GM18511 (cell line): ENCODE measurements at regions not wholly inside any gene's neighbourhood (a gene's known extent, or its start where the extent isn't known, plus 50 kb on each side); places are given as distances from the start of the nearest gene placed in this dataset.

Experiments used
- ATAC-seq: cut with Tn5 transposase; IDR thresholded peaks from one replicate; pipeline ENCODE4 v1.9.1; 2021; ENCODE audit warnings: mild to moderate bottlenecking, moderate library complexity; ENCODE audit not compliant: unreplicated experiment

DNA sequence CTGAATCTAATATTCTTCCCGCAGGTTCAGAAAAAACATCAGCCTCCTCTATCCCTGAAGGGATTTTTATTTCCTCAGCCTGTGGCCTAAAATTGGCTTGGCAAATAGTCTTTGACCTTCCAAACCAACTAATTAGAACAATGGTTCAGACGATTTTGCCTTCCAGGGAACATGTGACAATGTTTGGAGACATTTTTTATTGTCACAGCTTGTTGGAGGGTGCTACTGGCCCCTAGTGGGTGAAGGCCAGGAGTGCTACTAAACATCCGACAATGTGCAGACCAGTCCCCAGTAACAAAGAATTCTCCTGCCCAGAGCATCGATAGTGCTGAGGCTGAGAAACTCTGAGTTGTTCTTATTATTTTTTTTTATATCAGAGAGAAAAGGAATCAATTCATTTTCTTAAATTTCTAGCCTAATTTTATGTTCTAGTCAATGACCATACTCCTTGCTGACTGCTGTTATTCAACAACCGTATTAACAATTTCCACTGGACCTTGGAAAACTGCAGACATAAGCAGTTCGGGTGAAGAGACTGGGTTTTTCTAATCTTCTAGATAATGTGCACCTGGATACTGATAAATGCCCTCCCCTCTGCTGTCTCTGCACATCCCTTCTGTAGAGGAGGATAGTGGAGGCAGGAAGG, 280.7 kb downstream of the LMX1A start:
- no peak for ATAC-seq

DNA sequence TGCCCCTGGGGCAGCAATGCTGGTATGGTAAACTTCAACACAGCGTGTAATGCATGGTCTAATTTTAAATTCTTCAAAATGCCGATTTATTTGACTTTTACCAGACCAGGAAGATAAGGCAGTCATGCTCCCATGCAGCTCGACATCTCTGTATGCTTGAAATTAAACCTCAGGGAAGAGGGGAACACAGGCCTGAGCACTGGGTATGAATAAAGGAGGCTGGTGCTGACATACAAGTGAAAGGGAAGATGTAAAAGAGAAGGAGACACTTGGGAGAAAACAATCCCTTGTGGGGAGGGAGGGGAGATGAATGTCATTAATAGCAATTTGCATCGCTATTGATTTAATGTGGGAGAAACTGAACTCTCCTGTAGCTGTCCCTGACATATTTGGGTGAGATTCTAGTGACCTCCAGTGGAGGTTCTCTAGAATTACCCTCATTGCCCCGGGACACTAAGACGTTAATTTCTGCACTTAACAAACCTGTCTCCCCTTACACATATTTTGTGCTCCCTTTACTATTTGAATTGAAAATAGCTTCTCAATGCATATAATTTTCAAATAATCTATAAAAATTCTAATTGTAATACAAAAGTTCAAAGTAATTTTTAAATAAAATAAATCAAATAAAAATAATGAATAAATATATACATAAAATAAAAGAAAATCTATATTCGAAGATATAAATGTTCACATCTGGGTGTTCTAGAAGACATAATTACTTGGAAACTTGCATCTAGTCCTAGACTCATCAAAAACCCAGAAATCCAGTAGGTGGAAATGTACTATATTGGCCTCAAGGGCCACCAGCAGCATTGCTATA, 283.1 kb downstream of the LMX1A start:
- ATAC-seq: peak; percentile 72

DNA sequence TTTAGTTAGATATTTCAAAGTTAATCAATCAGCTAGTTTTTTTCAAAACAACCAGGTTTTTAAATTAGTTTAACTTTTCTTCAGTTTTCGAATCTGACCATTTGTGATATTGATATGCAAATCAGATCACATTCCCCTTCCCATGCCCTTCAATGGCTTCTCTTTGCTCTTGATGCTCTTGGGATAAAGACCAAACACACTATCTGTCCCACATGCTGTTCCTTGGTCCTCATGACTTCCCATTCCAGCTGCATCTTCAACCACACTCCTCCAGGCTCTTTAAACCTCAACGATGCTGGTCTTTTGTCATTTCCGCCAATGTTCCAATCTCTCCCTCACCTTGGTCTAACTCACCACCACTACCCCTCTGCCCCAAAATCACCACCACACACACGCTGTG, 285.8 kb downstream of the LMX1A start:
- ATAC-seq: no peak

DNA sequence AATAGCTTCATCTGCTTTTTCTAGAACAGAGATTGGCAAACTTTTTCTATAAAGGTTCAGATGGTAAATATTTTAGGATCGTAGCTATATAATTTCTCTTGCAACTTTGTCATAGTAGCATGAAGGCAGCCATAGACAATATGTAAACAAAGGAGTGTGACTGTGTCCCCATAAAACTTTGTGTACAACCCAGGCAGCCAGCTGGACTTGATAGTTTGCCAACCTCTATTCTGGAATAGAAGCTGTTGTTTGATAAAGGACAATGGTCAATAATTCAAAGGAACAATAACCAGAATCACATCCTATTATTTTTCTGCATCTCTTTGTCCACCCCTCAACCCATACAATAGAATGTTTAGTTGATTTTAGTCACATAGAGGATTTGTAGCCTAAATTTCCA, 286.7 kb downstream of the LMX1A start:
- no peak for ATAC-seq

DNA sequence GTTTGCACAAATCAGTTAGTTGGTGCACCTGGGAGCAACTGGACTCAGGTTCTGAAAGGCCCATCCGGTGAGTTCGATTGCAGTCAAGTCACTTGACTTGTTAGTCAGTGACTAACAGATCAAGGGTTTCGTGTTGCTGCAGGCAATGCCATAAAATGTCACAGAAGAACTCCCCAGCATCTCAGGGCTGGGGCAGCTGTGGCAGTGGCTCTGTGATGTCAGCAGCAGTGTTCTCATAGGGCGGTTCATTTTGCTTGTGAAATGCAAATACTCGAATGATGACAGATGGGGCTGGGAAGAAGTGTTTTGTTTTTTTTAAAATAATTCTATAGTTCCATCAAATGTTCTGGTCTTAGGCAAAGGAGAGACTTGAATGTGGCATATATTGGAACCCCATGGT, 287.8 kb downstream of the LMX1A start:
- ATAC-seq: no peak

DNA sequence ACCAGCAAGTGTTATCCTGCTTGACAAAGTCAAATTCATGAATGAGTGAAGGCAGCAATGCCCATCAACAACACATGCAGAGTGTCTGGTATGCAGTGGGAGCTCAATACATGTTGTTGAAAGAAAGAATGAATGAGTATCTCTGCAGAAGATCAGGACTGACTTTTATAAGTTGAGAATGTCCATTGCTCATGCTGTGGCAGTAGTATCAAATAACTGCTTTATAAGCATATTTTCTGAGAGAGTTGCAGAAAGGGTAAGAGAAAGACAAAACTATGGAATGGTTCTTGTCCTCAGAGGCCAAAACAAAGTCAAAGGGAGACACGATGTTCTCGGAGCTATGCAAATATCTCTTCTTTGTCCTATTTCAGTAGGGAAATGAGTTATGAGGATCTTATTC, 288.7 kb downstream of the LMX1A start:
- ATAC-seq: no peak

DNA sequence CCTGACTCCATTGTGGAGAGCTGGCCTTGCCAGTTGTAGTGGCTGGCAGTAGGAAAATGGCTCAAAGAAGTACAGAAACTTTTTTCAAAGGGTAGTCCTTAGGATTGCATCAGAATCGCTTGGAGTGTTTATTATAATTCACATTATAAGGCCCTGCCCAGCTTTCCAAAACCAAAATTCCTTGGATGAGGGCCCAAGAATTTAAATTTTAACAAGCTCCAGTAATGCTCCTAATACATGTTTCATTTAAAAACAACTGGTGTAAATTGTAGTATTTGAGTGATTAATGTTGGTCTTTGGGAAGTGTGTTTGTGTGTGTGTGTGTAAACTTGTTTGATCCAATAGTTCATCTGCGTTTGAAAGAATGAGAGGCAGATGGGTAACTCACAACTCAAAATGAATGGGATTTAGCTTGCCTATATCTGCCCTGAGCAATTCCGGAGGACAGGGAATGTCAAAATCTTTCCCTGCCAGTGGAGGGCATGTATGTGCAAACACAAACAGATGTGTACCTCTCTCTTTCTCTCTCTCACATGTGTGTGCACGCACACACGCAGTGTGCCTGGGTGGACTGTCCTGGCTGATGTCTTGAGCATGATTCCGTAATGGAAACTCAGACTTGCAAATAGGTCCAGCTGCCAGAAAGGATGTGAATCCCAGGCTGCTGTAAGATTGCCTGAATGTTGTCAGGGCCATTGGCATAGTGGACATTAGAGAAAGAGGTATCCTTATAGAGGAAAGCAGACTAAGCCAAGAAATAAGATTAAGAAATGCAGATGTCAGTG, 293.1 kb downstream of the LMX1A start:
- ATAC-seq: no peak

DNA sequence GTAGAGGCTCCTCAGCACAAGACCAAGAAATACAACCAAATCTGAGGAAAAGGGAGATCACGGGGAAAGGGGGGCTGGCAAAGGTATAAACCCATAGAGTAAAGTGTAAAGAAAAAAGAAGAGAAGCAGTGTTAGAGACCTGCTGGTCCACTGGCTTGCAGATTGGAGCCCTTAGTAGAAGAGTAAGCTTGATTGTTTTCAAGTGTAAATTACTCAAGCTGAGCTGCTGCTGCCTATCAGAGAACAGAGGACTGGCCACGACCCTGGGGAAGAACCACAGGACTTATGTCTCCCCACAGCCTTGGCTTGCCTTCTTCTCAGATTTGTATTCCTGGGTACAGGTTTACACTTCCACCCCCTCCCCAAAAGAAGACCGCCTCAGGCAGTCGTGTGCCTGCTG, 294.2 kb downstream of the LMX1A start:
- no peak for ATAC-seq

DNA sequence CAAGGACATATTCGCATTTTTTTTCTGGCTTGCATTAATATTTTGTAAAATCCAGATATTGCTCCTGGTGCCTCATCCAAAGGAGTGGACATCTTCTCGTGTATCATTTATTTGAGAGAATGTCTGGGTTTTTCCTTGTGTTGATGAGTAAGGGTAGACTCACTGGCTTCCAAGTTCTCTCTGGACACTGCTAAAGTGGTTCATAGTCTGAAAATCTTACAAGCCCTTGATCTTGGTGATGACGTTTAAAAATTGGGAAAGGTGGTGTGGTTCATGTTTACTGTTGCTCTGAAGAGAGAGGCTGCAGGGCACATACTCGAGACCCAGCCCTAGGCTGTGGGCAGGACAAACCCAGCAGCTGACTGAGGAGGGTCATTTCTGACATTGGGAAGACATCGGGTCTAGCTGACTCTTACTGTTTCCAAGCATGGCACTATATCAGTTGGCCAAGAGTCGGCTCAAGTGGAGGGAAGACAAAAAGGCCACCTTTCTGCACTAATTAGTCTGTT, 296.2 kb downstream of the LMX1A start:
- ATAC-seq: no peak

DNA sequence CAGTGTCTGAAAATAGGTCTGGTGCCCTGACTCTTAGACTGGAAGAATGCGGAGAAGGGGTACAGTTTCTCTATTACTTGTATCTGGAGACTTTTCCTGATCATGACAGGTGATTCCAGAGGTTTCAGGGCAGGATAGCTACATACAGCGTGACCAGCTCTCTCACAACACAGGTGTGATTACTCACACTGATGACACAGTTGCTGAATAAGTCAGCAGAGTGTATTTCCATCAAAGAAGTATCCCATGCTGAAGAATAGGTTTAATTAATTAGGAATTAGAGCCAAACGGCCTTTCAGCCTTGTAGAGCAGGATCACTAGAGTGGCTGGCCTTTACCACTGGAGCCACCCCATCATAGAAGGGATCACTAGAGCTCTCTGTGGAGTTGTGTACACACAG, 298.6 kb downstream of the LMX1A start:
- no peak for ATAC-seq

DNA sequence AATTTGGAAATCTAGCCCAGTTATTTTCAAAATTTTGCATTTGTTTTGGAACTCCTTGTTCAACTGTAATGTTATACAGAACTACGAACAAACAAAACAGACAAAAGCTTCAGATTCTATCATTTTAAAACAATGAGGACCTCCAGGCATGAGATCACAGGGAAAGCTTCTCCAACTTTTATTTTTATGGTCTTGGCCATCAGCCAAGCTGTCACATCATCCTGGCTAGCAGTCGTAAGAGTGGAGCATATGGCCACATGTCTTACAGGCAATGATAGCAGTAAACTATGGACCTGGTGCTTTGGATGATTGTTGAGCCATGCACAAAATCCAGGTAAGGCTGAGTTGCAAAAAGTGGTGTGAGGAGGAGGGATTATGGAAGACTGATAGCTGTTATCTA, 299.6 kb downstream of the LMX1A start:
- no peak for ATAC-seq

DNA sequence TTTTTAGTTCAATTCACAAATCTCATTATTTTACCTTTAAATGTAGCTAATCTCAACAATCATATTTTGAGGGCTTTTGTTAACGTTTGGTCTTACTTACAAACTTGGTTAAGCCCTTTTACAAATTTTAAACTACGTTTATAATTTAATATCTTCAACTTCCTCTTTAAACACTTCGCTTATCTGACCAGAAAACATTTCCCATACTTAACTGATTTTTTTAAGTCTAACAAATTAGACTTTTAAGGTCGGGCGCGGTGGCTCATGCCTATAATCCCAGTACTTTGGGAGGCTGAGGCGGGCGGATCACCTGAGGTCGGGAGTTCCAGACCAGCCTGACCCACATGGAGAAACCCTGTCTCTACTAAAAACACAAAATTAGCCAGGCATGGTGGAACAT, 300.9 kb downstream of the LMX1A start:
- no peak for ATAC-seq

DNA sequence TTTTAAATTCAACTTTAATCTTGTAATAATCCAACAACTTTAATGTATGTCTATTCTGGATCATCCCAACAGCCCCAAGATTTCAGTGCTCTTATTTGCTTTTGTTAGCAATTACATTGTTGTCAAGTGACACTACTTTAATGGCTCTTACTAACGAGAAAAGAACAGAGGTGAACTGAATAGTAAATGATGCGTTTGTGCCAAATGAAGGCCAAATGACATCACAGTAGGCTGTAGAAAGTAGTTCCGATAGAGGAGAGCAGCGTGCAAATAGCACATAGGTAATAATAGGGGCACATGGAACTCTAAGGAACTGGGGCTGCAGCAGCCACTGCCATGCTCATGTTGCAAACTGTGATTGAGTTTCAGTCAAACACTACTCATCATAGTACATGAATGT, 301.9 kb downstream of the LMX1A start:
- no peak for ATAC-seq

DNA sequence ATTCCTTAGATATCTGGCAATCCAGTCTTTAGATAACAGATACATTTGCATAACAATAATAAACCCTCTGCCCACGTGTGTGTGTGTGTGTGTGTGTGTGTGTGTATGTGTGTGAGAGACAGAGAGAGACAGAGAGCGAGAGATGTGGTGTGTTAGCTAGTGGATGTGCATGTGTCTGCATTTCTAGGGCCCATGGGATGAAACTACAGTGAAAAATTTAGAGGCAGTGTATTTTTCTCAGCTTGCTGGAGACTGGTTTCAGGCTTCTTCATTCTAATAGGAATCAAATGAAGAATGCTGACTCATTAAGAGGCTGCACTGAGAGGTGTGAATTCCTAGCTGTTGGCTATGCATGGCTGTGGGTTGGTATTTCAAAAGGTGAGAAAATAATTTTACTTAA, 303.2 kb downstream of the LMX1A start:
- no peak for ATAC-seq

DNA sequence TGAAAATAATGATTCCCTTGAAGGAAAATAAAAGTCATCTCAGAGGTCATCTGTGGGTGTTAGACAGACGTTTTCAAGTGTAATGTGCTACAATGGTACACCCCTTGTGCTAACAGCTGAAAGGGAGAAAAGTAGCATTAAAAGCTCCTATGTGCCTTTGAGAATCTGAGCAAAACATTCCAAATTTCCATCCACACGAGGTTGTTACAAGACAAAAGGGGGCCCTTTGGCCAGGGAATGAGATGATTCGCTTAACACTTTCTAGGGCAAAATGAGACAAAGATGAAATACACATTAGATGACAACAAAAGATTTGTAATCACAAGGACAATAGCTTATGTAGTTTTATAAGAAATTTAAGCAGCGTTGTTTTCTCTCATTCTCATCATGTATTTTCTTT, 303.6 kb downstream of the LMX1A start:
- no peak for ATAC-seq

DNA sequence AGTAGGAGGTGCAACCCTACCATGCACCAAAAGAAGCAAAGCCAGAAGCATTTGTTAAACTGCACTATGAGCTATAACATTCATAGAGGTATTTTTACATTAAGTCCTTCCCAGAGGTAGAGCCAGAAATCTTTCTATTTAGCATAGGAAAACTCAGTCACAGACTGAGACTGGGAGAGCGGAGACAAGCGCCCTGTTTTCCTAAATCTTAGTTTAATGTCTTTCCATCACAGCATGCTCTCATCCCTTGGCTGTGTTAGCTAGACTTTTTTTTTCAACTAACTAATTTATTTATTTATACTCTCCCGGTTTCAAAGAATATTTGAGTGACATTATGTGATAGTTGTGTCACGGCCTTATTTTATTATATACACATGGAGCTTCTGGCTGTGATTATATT, 304.1 kb downstream of the LMX1A start:
- ATAC-seq: no peak

DNA sequence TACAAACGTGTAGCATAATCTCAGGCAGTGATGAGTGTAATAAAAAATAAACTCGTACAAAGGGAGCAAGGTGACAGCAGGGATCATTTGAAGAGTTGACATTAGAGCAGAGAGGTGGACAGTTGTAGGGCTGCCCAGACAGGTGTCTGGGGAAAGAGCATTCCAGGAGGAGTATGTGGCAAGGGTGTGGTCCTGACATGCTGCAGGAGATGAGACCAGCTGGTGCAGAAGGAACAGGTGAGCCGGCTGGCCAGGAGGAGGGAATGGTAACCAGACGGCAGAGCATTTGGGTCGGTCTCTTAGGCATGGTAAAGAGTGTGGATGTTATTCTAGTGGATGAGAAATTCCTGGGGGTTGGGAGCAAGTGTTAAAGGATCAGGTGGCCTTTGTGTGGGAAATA, 306.3 kb downstream of the LMX1A start:
- no peak for ATAC-seq

DNA sequence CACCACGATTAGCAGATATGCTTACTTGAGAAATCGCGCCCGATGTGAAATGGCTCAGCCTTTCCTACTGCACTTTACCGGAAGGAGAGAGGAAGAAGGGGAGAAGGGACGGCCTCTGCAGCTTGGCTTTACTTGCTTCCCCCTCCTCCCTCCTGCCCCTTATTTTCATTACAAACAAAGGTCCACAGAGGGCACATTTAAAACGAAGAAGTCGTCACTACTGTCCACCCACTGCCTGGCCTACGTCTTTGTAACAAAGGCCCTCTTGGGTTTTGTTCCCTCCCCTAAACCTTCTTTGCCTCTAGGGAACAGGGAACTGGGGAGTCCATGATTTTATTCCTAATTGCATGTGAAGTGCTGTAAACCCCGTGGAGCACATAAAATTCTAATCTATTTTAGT, 308.5 kb downstream of the LMX1A start:
- ATAC-seq: no peak

DNA sequence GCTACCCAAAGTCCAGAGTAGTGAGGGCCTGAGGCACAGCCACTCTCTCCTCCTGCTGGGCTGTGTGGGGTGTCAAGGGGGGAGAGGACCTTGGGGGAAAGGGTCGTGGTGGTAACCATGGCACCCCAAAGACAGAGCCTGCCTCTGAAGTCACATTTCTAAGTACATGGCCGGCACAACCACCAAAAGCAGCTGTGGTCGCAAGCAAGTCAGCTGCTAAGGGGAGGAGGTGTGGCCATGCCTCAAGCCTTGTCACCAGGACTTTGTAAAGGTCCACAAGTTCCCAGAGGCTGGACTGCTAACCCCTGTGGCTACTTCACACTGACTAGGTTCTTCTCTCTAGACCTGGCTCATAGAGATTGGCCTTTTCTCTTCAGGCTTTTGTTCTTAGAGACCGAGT, 310.6 kb downstream of the LMX1A start:
- ATAC-seq: no peak

DNA sequence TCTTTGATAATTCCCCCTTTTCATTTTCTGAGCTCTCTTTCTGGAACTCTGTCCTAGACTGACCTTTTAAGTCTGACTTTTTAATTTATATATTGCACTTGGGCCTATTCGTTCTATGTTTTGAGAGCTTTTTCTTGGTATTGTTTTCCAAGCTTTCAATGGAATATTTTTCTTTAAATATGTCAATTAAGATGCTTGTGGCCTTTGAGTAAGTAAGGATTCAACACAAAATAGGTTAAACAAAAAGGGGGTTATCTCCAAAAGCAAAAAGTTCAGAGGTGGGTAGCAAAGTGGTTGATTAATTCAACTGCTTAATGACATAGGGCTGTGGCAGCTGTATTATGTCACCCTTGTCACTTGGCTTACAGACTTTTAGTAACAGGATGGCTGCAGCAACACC, 315.9 kb downstream of the LMX1A start:
- no peak for ATAC-seq

DNA sequence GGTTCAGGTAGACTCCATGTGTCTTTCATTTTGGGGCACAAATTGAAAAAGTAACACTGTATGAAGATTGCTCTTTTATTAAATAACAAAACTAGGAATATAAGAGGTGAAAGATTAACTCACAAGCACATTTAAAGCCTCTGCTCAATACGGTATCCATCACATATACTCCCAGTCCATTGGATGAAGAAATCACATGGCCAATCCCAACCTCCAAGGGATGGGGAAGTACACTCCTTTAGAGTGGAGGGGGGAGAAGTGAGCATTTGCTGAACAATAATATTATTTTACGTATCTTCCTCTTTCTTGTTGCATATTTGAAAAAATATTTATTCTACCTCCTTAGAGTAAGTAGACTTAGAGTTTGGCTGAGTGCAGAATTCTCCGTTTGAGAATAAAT, 316.5 kb downstream of the LMX1A start:
- no peak for ATAC-seq

DNA sequence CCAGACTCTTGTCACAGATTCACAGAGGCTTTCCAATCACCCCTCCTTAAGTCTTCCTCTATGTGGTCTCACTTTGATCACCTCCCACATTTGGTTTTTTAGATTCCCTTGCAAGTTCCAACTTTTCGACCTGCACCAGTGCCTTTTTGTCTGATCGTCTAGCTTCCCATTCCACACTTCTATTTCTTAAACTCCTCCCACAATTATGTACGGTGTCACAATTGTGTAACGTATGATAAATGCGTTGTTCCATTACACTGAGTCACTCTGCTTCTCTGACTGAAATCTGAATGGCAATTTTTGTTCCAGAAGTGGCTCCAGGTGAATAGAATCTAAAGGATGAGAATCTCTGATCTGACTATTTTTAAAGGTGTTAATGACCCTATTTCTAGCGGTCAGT, 320.1 kb downstream of the LMX1A start:
- no peak for ATAC-seq
